A673 (cell line): ENCODE measurements at regions not wholly inside any gene's neighbourhood (a gene's known extent, or its start where the extent isn't known, plus 50 kb on each side); places are given as distances from the start of the nearest gene placed in this dataset.

Source experiments
- CTCF ChIP-seq: fragments of 300-800, 200-600 bp; sonication (generic); conservative IDR thresholded peaks from 2 replicates; pipeline ENCODE4 v1.5.1; 2017; ENCODE audit warnings: low read depth, mild to moderate bottlenecking, antibody characterized with exemption, low read length, moderate library complexity, mixed read lengths
- EZH2 ChIP-seq: fragments of 200-600 bp; sonication (generic); IDR thresholded peaks from 2 replicates; pipeline ENCODE4 v1.6.1; 2017; ENCODE audit warnings: borderline replicate concordance, low read depth, mild to moderate bottlenecking, mixed read lengths, antibody characterized with exemption, low read length; ENCODE audit not compliant: poor library complexity, severe bottlenecking

- TF ChIP-seq CTCF (no peak), EZH2 (no peak)
Observed at GRCh38 chr2:56102866-56103265, 80.9 kb upstream of the CCDC85A start.
